HL-60/S4 (cell line): ENCODE measurements at regions not wholly inside any gene's neighbourhood (a gene's known extent, or its start where the extent isn't known, plus 50 kb on each side); places are given as distances from the start of the nearest gene placed in this dataset.

ENCODE experiments used
- in situ Hi-C: fragments of 300-500 bp; cut with MboI; formaldehyde crosslinking; loops from 2 replicates; pipeline ENCODE4 v1.14.3; 2022; ENCODE audit warnings: low sequenced_read_pairs

GRCh38 chr13:68076046-68076445 lies 845.9 kb upstream of the PCDH9 start:
- in situ Hi-C loops: no loop called here

- in situ Hi-C loops: no loop called here
Measured at GRCh38 chr13:68066879-68067513, 836.9 kb upstream of the PCDH9 start.

GRCh38 chr13:68064001-68064770 lies 834.0 kb upstream of the PCDH9 start:
- in situ Hi-C loops: no loop called here

- in situ Hi-C loops: no loop called here
Measured at GRCh38 chr13:68063181-68063580, 833.0 kb upstream of the PCDH9 start.

GRCh38 chr13:68057836-68058235 lies 827.7 kb upstream of the PCDH9 start:
- in situ Hi-C loops: no loop called here

- in situ Hi-C loops: no loop called here
Measured at GRCh38 chr13:68056816-68057710, 826.9 kb upstream of the PCDH9 start.

GRCh38 chr13:68051910-68052309 lies 821.8 kb upstream of the PCDH9 start:
- in situ Hi-C loops: no loop called here

- in situ Hi-C loops: no loop called here
Measured at GRCh38 chr13:68050761-68051160, 820.6 kb upstream of the PCDH9 start.

- in situ Hi-C loops: no loop called here
Measured at GRCh38 chr13:68048802-68049359, 818.7 kb upstream of the PCDH9 start.

GRCh38 chr13:68047889-68048288 lies 817.8 kb upstream of the PCDH9 start:
- in situ Hi-C loops: no loop called here

GRCh38 chr13:68046903-68047302 lies 816.8 kb upstream of the PCDH9 start:
- in situ Hi-C loops: no loop called here

- in situ Hi-C loops: no loop called here
Measured at GRCh38 chr13:68030152-68030809, 800.1 kb upstream of the PCDH9 start.

GRCh38 chr13:68028701-68029100 lies 798.6 kb upstream of the PCDH9 start:
- in situ Hi-C loops: no loop called here

GRCh38 chr13:68027306-68027705 lies 797.2 kb upstream of the PCDH9 start:
- in situ Hi-C loops: no loop called here

GRCh38 chr13:68026077-68026476 lies 795.9 kb upstream of the PCDH9 start:
- in situ Hi-C loops: no loop called here

GRCh38 chr13:68025604-68026003 lies 795.5 kb upstream of the PCDH9 start:
- in situ Hi-C loops: no loop called here

- in situ Hi-C loops: no loop called here
Measured at GRCh38 chr13:68023838-68024581, 793.9 kb upstream of the PCDH9 start.

- in situ Hi-C loops: no loop called here
Measured at GRCh38 chr13:68019901-68020300, 789.8 kb upstream of the PCDH9 start.

GRCh38 chr13:68009546-68009945 lies 779.4 kb upstream of the PCDH9 start:
- in situ Hi-C loops: no loop called here

GRCh38 chr13:68007576-68007975 lies 777.4 kb upstream of the PCDH9 start:
- in situ Hi-C loops: no loop called here
